ENCODE measurements at regions not wholly inside any gene's neighbourhood (a gene's known extent, or its start where the extent isn't known, plus 50 kb on each side); places are given as distances from the start of the nearest gene placed in this dataset.
"Not testable (repeated sequence)": the region's sequence is repeated elsewhere in the genome, so short reads cannot be mapped to it uniquely, and the experiment has no call there.

GRCh38 chr3:65170390-65171042, 482.7 kb upstream of the ADAMTS9 start:
- no peak for DNase-seq

GRCh38 chr3:65169961-65170360, 482.2 kb upstream of the ADAMTS9 start:
- DNase-seq = no peak

GRCh38 chr3:65168547-65168946, 480.7 kb upstream of the ADAMTS9 start:
- no peak for DNase-seq

- no peak for DNase-seq
Observed at GRCh38 chr3:65166531-65166930, 478.7 kb upstream of the ADAMTS9 start.

- DNase-seq = no peak
Observed at GRCh38 chr3:65158023-65158422, 470.2 kb upstream of the ADAMTS9 start.

GRCh38 chr3:65153850-65154512, 466.2 kb upstream of the ADAMTS9 start:
- DNase-seq = no peak

GRCh38 chr3:65151666-65152065, 463.9 kb upstream of the ADAMTS9 start:
- no peak for DNase-seq

GRCh38 chr3:65149877-65150276, 462.1 kb upstream of the ADAMTS9 start:
- no peak for DNase-seq

GRCh38 chr3:65148687-65149086, 460.9 kb upstream of the ADAMTS9 start:
- no peak for DNase-seq

GRCh38 chr3:65146179-65146578, 458.4 kb upstream of the ADAMTS9 start:
- no peak for DNase-seq

- no peak for DNase-seq
Observed at GRCh38 chr3:65145680-65146079, 457.9 kb upstream of the ADAMTS9 start.

GRCh38 chr3:65144791-65145351, 457.1 kb upstream of the ADAMTS9 start:
- no peak for DNase-seq

GRCh38 chr3:65142456-65142855, 454.7 kb upstream of the ADAMTS9 start:
- no peak for DNase-seq

- DNase-seq = no peak
Observed at GRCh38 chr3:65138556-65138955, 450.8 kb upstream of the ADAMTS9 start.

- DNase-seq = not testable (repeated sequence)
Observed at GRCh38 chr3:65133752-65134151, 446.0 kb upstream of the ADAMTS9 start.

- DNase-seq = no peak
Observed at GRCh38 chr3:65130782-65131181, 443.0 kb upstream of the ADAMTS9 start.

GRCh38 chr3:65128346-65128745, 440.5 kb upstream of the ADAMTS9 start:
- no peak for DNase-seq

- DNase-seq = no peak
Observed at GRCh38 chr3:65126527-65127410, 439.0 kb upstream of the ADAMTS9 start.

- not testable (repeated sequence) for DNase-seq
Observed at GRCh38 chr3:65120156-65120555, 432.4 kb upstream of the ADAMTS9 start.

GRCh38 chr3:65118912-65119499, 431.2 kb upstream of the ADAMTS9 start:
- no peak for DNase-seq

- no peak for DNase-seq
Observed at GRCh38 chr3:65114041-65114440, 426.2 kb upstream of the ADAMTS9 start.

- DNase-seq = no peak
Observed at GRCh38 chr3:65112751-65113300, 425.0 kb upstream of the ADAMTS9 start.

- DNase-seq = no peak
Observed at GRCh38 chr3:65110661-65111060, 422.9 kb upstream of the ADAMTS9 start.
